ENCODE measurements at regions not wholly inside any gene's neighbourhood (a gene's known extent, or its start where the extent isn't known, plus 50 kb on each side); places are given as distances from the start of the nearest gene placed in this dataset.

GRCh38 chr17:83029571-83029970 is 49.8 kb upstream of the METRNL start:
- no peaks in the 10 kb centered on the region for H3K27me3 ChIP-seq
- H3K27ac ChIP-seq, result no peak overlapping the region
- WGBS, 2 donors, result 85 to 88% methylated on average over 16 of the region's 16 CpGs
- no peak for TF ChIP-seq CTCF (IDR thresholded peaks at IDR 0.05)
- TF ChIP-seq POLR2A (IDR thresholded peaks at IDR 0.05), result no peak
- no peak for DNase-seq
- H3K36me3 ChIP-seq, result peaks cover 0 to 20% (median 0%) of the 10 kb centered on the region in 3 donors
- intact Hi-C loops (cut with DNase I), result no loop called here
- H3K4me1 ChIP-seq, result no peaks in the 10 kb centered on the region
- H3K4me3 ChIP-seq, result no peak overlapping the region
- H3K9me3 ChIP-seq, result no peaks in the 10 kb centered on the region
